CD14-positive monocyte (primary cell): ENCODE measurements at regions not wholly inside any gene's neighbourhood (a gene's known extent, or its start where the extent isn't known, plus 50 kb on each side); places are given as distances from the start of the nearest gene placed in this dataset.

ENCODE experiments used
- DNase-seq, 3 donors: peaks; one replicate each; pipeline ENCODE4 v3.0.0-alpha.2; 2011 to 2022
- H2AFZ ChIP-seq: 2 replicates; pipeline ENCODE4 v1.6.0; 2012; ENCODE audit warnings: mild to moderate bottlenecking, low read depth, low read length, inconsistent platforms; ENCODE audit not compliant: insufficient read depth, poor library complexity, severe bottlenecking
- H3K27ac ChIP-seq, 2 donors: 1 replicate in 1 of 2; 2 replicates in 1 of 2; pipeline ENCODE4 v1.5.1; 2012 to 2013; ENCODE audit warnings: low read length in 2 of 2, control low read depth in 1 of 2, inconsistent platforms in 1 of 2, low read depth in 1 of 2, mild to moderate bottlenecking in 1 of 2
- H3K27me3 ChIP-seq, 2 donors: one replicate each; pipeline versions ENCODE4 v1.6.0 to v1.6.1; 2011 to 2013; ENCODE audit warnings: low read length in 2 of 2; ENCODE audit not compliant: control insufficient read depth in 2 of 2, insufficient read depth in 2 of 2
- H3K36me3 ChIP-seq, 2 donors: replicated peaks in 1 of 2; 1 replicate in 1 of 2; 2 replicates in 1 of 2; pipeline versions ENCODE4 v1.5.1 to v1.6.1; 2012 to 2013; ENCODE audit warnings: low read length in 2 of 2, control low read depth in 1 of 2, inconsistent platforms in 1 of 2, mild to moderate bottlenecking in 1 of 2; ENCODE audit not compliant: insufficient read depth in 2 of 2, control insufficient read depth in 1 of 2
- H3K4me1 ChIP-seq, 2 donors: 1 replicate in 1 of 2; 2 replicates in 1 of 2; pipeline versions ENCODE4 v1.5.1 to v1.6.1; 2012 to 2013; ENCODE audit warnings: low read length in 2 of 2, control low read depth in 1 of 2, inconsistent platforms in 1 of 2, mild to moderate bottlenecking in 1 of 2, moderate library complexity in 1 of 2; ENCODE audit not compliant: insufficient read depth in 2 of 2, control insufficient read depth in 1 of 2
- H3K4me2 ChIP-seq: replicated peaks from 2 replicates; pipeline ENCODE3; 2012; ENCODE audit warnings: low read length, moderate library complexity, mild to moderate bottlenecking; ENCODE audit not compliant: poor library complexity, severe bottlenecking; ENCODE audit errors: extremely low read depth
- H3K4me3 ChIP-seq, 3 experiments: fragments of 200-600 bp in 1 of 3; sonication (generic) in 1 of 3; replicated peaks in 1 of 3; 1 replicate in 2 of 3; 2 replicates in 1 of 3; pipeline ENCODE4 v1.5.1; 2011 to 2013; ENCODE audit warnings: low read length in 3 of 3, mild to moderate bottlenecking in 3 of 3, control low read depth in 2 of 3, low read depth in 2 of 3, inconsistent platforms in 1 of 3, moderate library complexity in 1 of 3
- H3K79me2 ChIP-seq: 2 replicates; pipeline ENCODE4 v1.6.0; 2012; ENCODE audit warnings: mild to moderate bottlenecking, control low read depth, inconsistent platforms, low read length, moderate library complexity; ENCODE audit not compliant: insufficient read depth
- H3K9ac ChIP-seq: 2 replicates; pipeline ENCODE4 v1.6.0; 2017; ENCODE audit warnings: low read length, mild to moderate bottlenecking; ENCODE audit not compliant: insufficient read depth, poor library complexity, severe bottlenecking
- H3K9me3 ChIP-seq, 2 donors: replicated peaks in 1 of 2; 1 replicate in 1 of 2; 2 replicates in 1 of 2; pipeline versions ENCODE4 v1.5.1 to v1.6.1; 2012 to 2013; ENCODE audit warnings: low read length in 2 of 2, control low read depth in 1 of 2; ENCODE audit not compliant: control insufficient read depth in 1 of 2, insufficient read depth in 1 of 2
- H4K20me1 ChIP-seq: 2 replicates; pipeline ENCODE4 v1.6.0; 2012; ENCODE audit warnings: mild to moderate bottlenecking, low read length, control low read depth, moderate library complexity; ENCODE audit not compliant: insufficient read depth
- H3K27ac Mint-ChIP-seq, 7 donors: one replicate each; pipeline ENCODE4 v1.8.0; 2020; ENCODE audit warnings: mild to moderate bottlenecking in 7 of 7, mixed read lengths in 7 of 7, moderate library complexity in 6 of 7, inconsistent platforms in 2 of 7
- H3K27me3 Mint-ChIP-seq, 3 donors: one replicate each; pipeline ENCODE4 v1.8.0; 2021 to 2022; ENCODE audit warnings: low read depth in 3 of 3, mild to moderate bottlenecking in 3 of 3, mixed read lengths in 3 of 3, moderate library complexity in 3 of 3, inconsistent platforms in 1 of 3
- H3K36me3 Mint-ChIP-seq, 2 donors: one replicate each; pipeline ENCODE4 v1.8.0; 2020; ENCODE audit warnings: mixed read lengths in 2 of 2, inconsistent platforms in 1 of 2, mild to moderate bottlenecking in 1 of 2
- H3K4me1 Mint-ChIP-seq: one replicate; pipeline ENCODE4 v1.8.0; 2020; ENCODE audit warnings: mild to moderate bottlenecking, mixed read lengths
- H3K4me3 Mint-ChIP-seq, 2 donors: one replicate each; pipeline ENCODE4 v1.8.0; 2020; ENCODE audit warnings: mild to moderate bottlenecking in 2 of 2, mixed read lengths in 2 of 2, moderate library complexity in 1 of 2
- H3K9me3 Mint-ChIP-seq, 7 donors: one replicate each; pipeline ENCODE4 v1.8.0; 2020 to 2022; ENCODE audit warnings: mixed read lengths in 7 of 7, mild to moderate bottlenecking in 6 of 7, moderate library complexity in 6 of 7, inconsistent platforms in 2 of 7
- CTCF ChIP-seq: fragments of 200-600 bp; IDR thresholded peaks from one replicate; pipeline ENCODE4 v1.8.0; 2022; ENCODE audit warnings: antibody characterized with exemption, mild to moderate bottlenecking
- WGBS: methylation state at CpG from one replicate; pipeline ENCODE4 v1.1.5; 2013; ENCODE audit warnings: missing lambda C conversion rate; ENCODE audit not compliant: insufficient coverage; 5-methylcytosine and 5-hydroxymethylcytosine counted together
- intact Hi-C, 2 donors: fragments of 100-400 bp; cut with micrococcal nuclease; formaldehyde crosslinking; loops; one replicate each; pipeline versions ENCODE4 v1.15.0 to v1.15.1; 2023

- no peaks in the 10 kb centered on the region for H3K79me2 ChIP-seq
- H3K4me3 ChIP-seq, result no peak overlapping the region
- H3K27ac ChIP-seq, result no peak overlapping the region
- H2AFZ ChIP-seq, result no peak overlapping the region
- no peaks in the 10 kb centered on the region for H3K36me3 Mint-ChIP-seq
- no peaks in the 10 kb centered on the region for H3K27me3 Mint-ChIP-seq
- H3K4me1 Mint-ChIP-seq, result no peaks in the 10 kb centered on the region
- no peak overlapping the region for H3K9ac ChIP-seq
- H3K27me3 ChIP-seq, result no peaks in the 10 kb centered on the region
- H3K9me3 ChIP-seq, result no peaks in the 10 kb centered on the region
- intact Hi-C loops, result no loop called here
- no peak overlapping the region for H3K4me2 ChIP-seq
- H3K4me3 Mint-ChIP-seq, result no peak overlapping the region
- no peaks in the 10 kb centered on the region for H3K36me3 ChIP-seq
- peaks cover 0 to 5% (median 2%) of the 10 kb centered on the region in 7 donors for H3K9me3 Mint-ChIP-seq
- H4K20me1 ChIP-seq, result no peaks in the 10 kb centered on the region
- DNase-seq, result no peak
- H3K27ac Mint-ChIP-seq, result no peak overlapping the region
- no peak for TF ChIP-seq CTCF
- no peaks in the 10 kb centered on the region for H3K4me1 ChIP-seq
- no CpG with 5 or more reads among the region's 2 CpGs for WGBS
Observed at GRCh38 chr5:27234916-27235315, 196.5 kb upstream of the CDH9 start.

- H3K79me2 ChIP-seq, result no peaks in the 10 kb centered on the region
- no peak for DNase-seq
- H3K4me1 Mint-ChIP-seq, result no peaks in the 10 kb centered on the region
- no peak overlapping the region for H3K4me3 ChIP-seq
- H3K27me3 Mint-ChIP-seq, result no peaks in the 10 kb centered on the region
- H4K20me1 ChIP-seq, result no peaks in the 10 kb centered on the region
- H3K27me3 ChIP-seq, result no peaks in the 10 kb centered on the region
- no peak overlapping the region for H3K27ac Mint-ChIP-seq
- no peak overlapping the region for H2AFZ ChIP-seq
- WGBS, result no CpG with 5 or more reads among the region's 1 CpG
- peaks cover 4 to 13% (median 10%) of the 10 kb centered on the region in 7 donors for H3K9me3 Mint-ChIP-seq
- no peak overlapping the region for H3K27ac ChIP-seq
- H3K9me3 ChIP-seq, result peaks cover 0 to 12% of the 10 kb centered on the region in 2 donors
- H3K4me3 Mint-ChIP-seq, result no peak overlapping the region
- no peak for TF ChIP-seq CTCF
- intact Hi-C loops, result no loop called here
- H3K9ac ChIP-seq, result no peak overlapping the region
- H3K36me3 Mint-ChIP-seq, result no peaks in the 10 kb centered on the region
- no peaks in the 10 kb centered on the region for H3K36me3 ChIP-seq
- H3K4me2 ChIP-seq, result no peak overlapping the region
- no peaks in the 10 kb centered on the region for H3K4me1 ChIP-seq
Observed at GRCh38 chr5:27221410-27221809, 183.0 kb upstream of the CDH9 start.
